ENCODE measurements at regions not wholly inside any gene's neighbourhood (a gene's known extent, or its start where the extent isn't known, plus 50 kb on each side); places are given as distances from the start of the nearest gene placed in this dataset.

- TF ChIP-seq PREB (CRISPR knock-in tag; IDR thresholded peaks at IDR 0.05; ENCODE audit: borderline replicate concordance) (no peak), E2F1 (CRISPR knock-in tag; IDR thresholded peaks at IDR 0.05) (no peak), FOXP1 (CRISPR knock-in tag; IDR thresholded peaks at IDR 0.05; ENCODE audit: borderline replicate concordance) (no peak), ZNF263 (CRISPR knock-in tag; IDR thresholded peaks at IDR 0.05; ENCODE audit: low read depth) (no peak), FOXK1 (CRISPR knock-in tag; IDR thresholded peaks at IDR 0.05) (no peak), USF2 (CRISPR knock-in tag; IDR thresholded peaks at IDR 0.05) (no peak), IRF2 (CRISPR knock-in tag; IDR thresholded peaks at IDR 0.05; ENCODE audit: borderline replicate concordance, low read depth) (no peak), ZBTB43 (CRISPR knock-in tag; IDR thresholded peaks at IDR 0.05) (no peak)
Observed at GRCh38 chr7:152909280-152909679, 149.7 kb downstream of the ACTR3B start (continued).

- ChIA-PET CTCF (no interaction called here), POLR2A (no interaction called here)
- H3K27ac Mint-ChIP-seq = no peak overlapping the region
- ATAC-seq = no peak
- H3K27me3 Mint-ChIP-seq (ENCODE audit: low read depth) = no peaks in the 10 kb centered on the region
- TF ChIP-seq JAZF1 (CRISPR knock-in tag; IDR thresholded peaks at IDR 0.05) = no peak
- no peak for DNase-seq (ENCODE audit: low spot score)
- peaks cover 12% of the 10 kb centered on the region for H3K4me1 Mint-ChIP-seq
- no peaks in the 10 kb centered on the region for H3K9me3 Mint-ChIP-seq
- no peaks in the 10 kb centered on the region for H3K36me3 Mint-ChIP-seq
- no peak overlapping the region for H3K4me3 Mint-ChIP-seq
Observed at GRCh38 chr7:152909683-152910544, 150.4 kb downstream of the ACTR3B start.

GRCh38 chr7:152910545-152911225 lies 151.1 kb downstream of the ACTR3B start:
- no peak overlapping the region for H3K27ac Mint-ChIP-seq
- no peak overlapping the region for H3K4me3 Mint-ChIP-seq
- peak; percentile 38; the same call in 1 of the 2 replicates for ATAC-seq
- no peak for TF ChIP-seq ZNF396 (CRISPR knock-in tag; IDR thresholded peaks at IDR 0.05; ENCODE audit: borderline replicate concordance)
- no peak for TF ChIP-seq IRF1 (CRISPR knock-in tag; IDR thresholded peaks at IDR 0.05)
- no peak for TF ChIP-seq TP53 (CRISPR knock-in tag; IDR thresholded peaks at IDR 0.05)
- TF ChIP-seq MXD4 (CRISPR knock-in tag; IDR thresholded peaks at IDR 0.05; ENCODE audit: borderline replicate concordance) = no peak
- ChIA-PET POLR2A (no interaction called here), CTCF (no interaction called here)
- H3K36me3 Mint-ChIP-seq = no peaks in the 10 kb centered on the region
- no peaks in the 10 kb centered on the region for H3K27me3 Mint-ChIP-seq (ENCODE audit: low read depth)
- H3K4me1 Mint-ChIP-seq = peaks cover 12% of the 10 kb centered on the region
- no peaks in the 10 kb centered on the region for H3K9me3 Mint-ChIP-seq
- no peak for DNase-seq (ENCODE audit: low spot score)

- no peak overlapping the region for H3K27ac Mint-ChIP-seq
- no peaks in the 10 kb centered on the region for H3K9me3 Mint-ChIP-seq
- POLR2A ChIA-PET = no interaction called here
- no peaks in the 10 kb centered on the region for H3K27me3 Mint-ChIP-seq (ENCODE audit: low read depth)
- CTCF ChIA-PET = no interaction called here
- peaks cover 12% of the 10 kb centered on the region for H3K4me1 Mint-ChIP-seq
- no peaks in the 10 kb centered on the region for H3K36me3 Mint-ChIP-seq
- ATAC-seq (no peak), DNase-seq (ENCODE audit: low spot score) (no peak)
- no peak overlapping the region for H3K4me3 Mint-ChIP-seq
- TF ChIP-seq JAZF1 (CRISPR knock-in tag; IDR thresholded peaks at IDR 0.05) (no peak), GRHL2 (CRISPR knock-in tag; IDR thresholded peaks at IDR 0.05; ENCODE audit: insufficient replicate concordance, severe bottlenecking) (no peak), ZNF425 (CRISPR knock-in tag; conservative IDR thresholded peaks at IDR 0.05) (no peak), IRF1 (CRISPR knock-in tag; IDR thresholded peaks at IDR 0.05) (no peak), GABPB1 (CRISPR knock-in tag; IDR thresholded peaks at IDR 0.05) (no peak), MLX (CRISPR knock-in tag; IDR thresholded peaks at IDR 0.05) (no peak), NFYB (CRISPR knock-in tag; conservative IDR thresholded peaks at IDR 0.05; ENCODE audit: low read depth) (no peak)
Observed at GRCh38 chr7:152911226-152911560, 151.6 kb downstream of the ACTR3B start.

All from WTC11 (cell line).